Activated CD8-positive, alpha-beta T cell treated with anti-CD3 and anti-CD28 coated beads, Interleukin-2, amount 10 ng/mL, durations not matched to agents 7 days and 5 days (primary cell): ENCODE measurements at regions not wholly inside any gene's neighbourhood (a gene's known extent, or its start where the extent isn't known, plus 50 kb on each side); places are given as distances from the start of the nearest gene placed in this dataset.

ENCODE experiments used
- ATAC-seq: fragments of 150-1000 bp; cut with Tn5 transposase; one replicate; pipeline ENCODE4 v1.10.0; 2021; ENCODE audit warnings: moderate library complexity
- CTCF ChIA-PET: fragments of 350-600 bp; sonication (Branson Sonifier 250); formaldehyde crosslinking; loops from one replicate; lab custom pipeline; 2021; ENCODE audit warnings: antibody characterized with exemption; lab: Charles Lee
- POLR2A ChIA-PET: fragments of 350-600 bp; sonication (Branson Sonifier 250); formaldehyde crosslinking; loops from one replicate; lab custom pipeline; 2021; ENCODE audit warnings: antibody characterized with exemption; lab: Charles Lee
- DNase-seq: peaks from one replicate; pipeline ENCODE4 v3.0.0-alpha.2; 2020
- H3K27ac Mint-ChIP-seq: one replicate; pipeline ENCODE4 v1.8.0; 2021; ENCODE audit warnings: mild to moderate bottlenecking, mixed read lengths
- H3K27me3 Mint-ChIP-seq: one replicate; pipeline ENCODE4 v1.8.0; 2021; ENCODE audit warnings: low read depth, mixed read lengths
- H3K36me3 Mint-ChIP-seq: one replicate; pipeline ENCODE4 v1.8.0; 2021; ENCODE audit warnings: low read depth, mixed read lengths
- H3K4me1 Mint-ChIP-seq: one replicate; pipeline ENCODE4 v1.8.0; 2021; ENCODE audit warnings: low read depth, mixed read lengths
- H3K4me3 Mint-ChIP-seq: one replicate; pipeline ENCODE4 v1.8.0; 2021; ENCODE audit warnings: mild to moderate bottlenecking, mixed read lengths
- H3K9me3 Mint-ChIP-seq: one replicate; pipeline ENCODE4 v1.8.0; 2022; ENCODE audit warnings: mixed read lengths; ENCODE audit not compliant: insufficient read depth

DNA sequence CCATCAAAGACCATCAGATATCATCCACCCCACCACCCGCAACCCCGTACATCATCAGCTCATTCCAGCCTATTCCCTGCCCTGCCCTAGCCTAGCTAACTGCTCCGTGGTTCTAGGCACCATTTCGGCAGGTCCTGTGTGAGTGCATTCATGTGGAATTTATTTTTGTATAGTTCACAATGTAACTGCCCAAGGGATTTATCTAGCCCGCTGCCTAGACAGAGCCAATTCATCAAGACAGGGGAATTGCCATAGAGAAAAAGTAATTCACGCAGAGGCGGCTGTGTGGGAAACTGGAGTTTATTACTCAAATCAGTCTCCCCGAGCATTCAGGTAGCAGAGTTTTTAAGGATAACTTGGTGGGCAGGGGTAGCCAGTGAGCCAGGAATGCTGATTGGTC lies 109.2 kb upstream of the UBL3 start:
- Mint-ChIP-seq H3K4me3 (no peak overlapping the region), H3K4me1 (peaks cover 60% of the 10 kb centered on the region), H3K27ac (no peak overlapping the region), H3K27me3 (peaks cover 2% of the 10 kb centered on the region), H3K9me3 (peaks cover 7% of the 10 kb centered on the region), H3K36me3 (peaks cover under 1% of the 10 kb centered on the region)
- POLR2A ChIA-PET: no interaction called here
- CTCF ChIA-PET: interaction anchor here (0.7 to 3.4 kb wide), 5 partner anchors 10 to 574 kb away, joined by 3 to 10 read pairs (median 5); no protein-coding TSS in a partner anchor
- ATAC-seq (no peak), DNase-seq (no peak)

GRCh38 chr13:29959086-29959485 lies 108.7 kb upstream of the UBL3 start:
- ATAC-seq (no peak), DNase-seq (peak; percentile 17)
- Mint-ChIP-seq H3K36me3 (peaks cover 3% of the 10 kb centered on the region), H3K27me3 (peaks cover 2% of the 10 kb centered on the region), H3K27ac (no peak overlapping the region), H3K4me3 (no peak overlapping the region), H3K4me1 (peaks cover 65% of the 10 kb centered on the region), H3K9me3 (peaks cover 7% of the 10 kb centered on the region)
- ChIA-PET POLR2A (no interaction called here), CTCF (interaction anchor here (0.7 to 3.4 kb wide), 5 partner anchors 10 to 574 kb away, joined by 3 to 10 read pairs (median 5); no protein-coding TSS in a partner anchor)

DNA sequence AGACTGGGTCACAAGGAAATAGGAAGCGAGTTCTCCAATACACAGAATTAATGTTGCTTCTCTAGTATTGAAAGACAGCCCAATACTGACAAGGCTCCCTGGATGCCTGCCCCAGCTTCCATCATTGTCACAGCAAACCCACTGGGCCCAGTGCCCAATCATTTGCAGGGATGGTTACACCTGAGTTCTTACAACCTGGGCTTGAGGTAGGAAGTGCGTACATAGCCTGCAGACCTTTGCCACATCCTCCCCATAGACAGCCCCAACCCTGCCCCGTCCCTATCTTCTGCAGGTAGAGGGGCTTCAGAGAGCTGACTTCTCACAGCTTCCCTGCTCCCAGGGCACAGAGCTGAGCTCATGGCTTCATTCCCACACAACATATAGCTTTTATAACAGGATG lies 108.1 kb upstream of the UBL3 start:
- Mint-ChIP-seq H3K36me3 (peaks cover 3% of the 10 kb centered on the region), H3K27me3 (peaks cover 2% of the 10 kb centered on the region), H3K9me3 (peaks cover 7% of the 10 kb centered on the region), H3K4me1 (peaks cover 71% of the 10 kb centered on the region), H3K4me3 (no peak overlapping the region), H3K27ac (no peak overlapping the region)
- no peak for ATAC-seq
- ChIA-PET CTCF (interaction anchor here (1.0 to 3.4 kb wide), 4 partner anchors 11 to 156 kb away, joined by 4 to 10 read pairs (median 6); no protein-coding TSS in a partner anchor), POLR2A (no interaction called here)
- DNase-seq: peak; percentile 25

DNA sequence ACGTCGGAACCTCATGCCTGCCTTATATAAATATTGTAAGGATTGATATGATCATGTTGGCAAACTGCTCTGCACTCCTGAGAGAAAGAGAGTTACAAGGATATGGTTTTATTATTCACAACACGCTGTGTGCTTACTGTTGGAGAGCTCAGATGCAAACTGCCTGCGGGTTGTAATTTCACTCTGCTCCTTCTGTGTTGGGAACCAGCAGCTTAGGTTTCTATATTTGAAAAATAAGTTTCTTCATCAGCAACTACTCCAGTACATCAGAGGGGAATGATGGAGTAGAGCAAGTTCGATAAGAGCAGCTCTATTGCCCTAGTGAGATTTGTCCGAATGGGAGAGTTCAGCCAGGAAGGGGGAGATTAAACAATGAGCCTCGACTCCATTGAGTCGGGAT lies 106.9 kb upstream of the UBL3 start:
- peaks cover 3% of the 10 kb centered on the region for H3K36me3 Mint-ChIP-seq
- no peak for ATAC-seq
- H3K27ac Mint-ChIP-seq: no peak overlapping the region
- DNase-seq: no peak
- peaks cover 2% of the 10 kb centered on the region for H3K27me3 Mint-ChIP-seq
- CTCF ChIA-PET: interaction anchor here (0.8 to 3.4 kb wide), 2 partner anchors 90 to 155 kb away, joined by 3 to 10 read pairs; no protein-coding TSS in a partner anchor
- H3K9me3 Mint-ChIP-seq: peaks cover 7% of the 10 kb centered on the region
- no peak overlapping the region for H3K4me3 Mint-ChIP-seq
- POLR2A ChIA-PET: no interaction called here
- H3K4me1 Mint-ChIP-seq: peaks cover 72% of the 10 kb centered on the region

DNA sequence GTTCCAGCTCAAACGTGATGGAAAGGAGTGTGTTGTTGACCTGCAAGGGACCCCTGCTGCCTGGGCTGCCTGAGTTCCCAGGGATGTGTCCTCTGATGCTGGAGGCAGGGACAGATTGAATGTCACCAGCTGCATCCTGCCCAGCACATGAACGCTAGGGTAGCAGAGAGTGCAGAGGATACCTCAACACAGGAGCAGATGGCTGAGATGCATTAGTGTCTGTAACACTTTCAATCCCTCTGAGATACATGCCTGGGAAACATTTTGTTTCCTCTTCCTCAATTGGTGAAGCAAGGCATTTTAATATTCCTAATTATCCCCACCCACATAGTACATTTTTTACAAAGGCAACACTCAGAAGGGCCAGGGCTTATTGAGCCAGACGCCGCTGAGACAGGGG lies 106.4 kb upstream of the UBL3 start:
- POLR2A ChIA-PET: no interaction called here

GRCh38 chr13:29955137-29955650 lies 104.8 kb upstream of the UBL3 start:
- Mint-ChIP-seq H3K9me3 (peaks cover 7% of the 10 kb centered on the region), H3K36me3 (peaks cover 3% of the 10 kb centered on the region), H3K4me3 (peak overlapping the region; percentile 69), H3K4me1 (peaks cover 60% of the 10 kb centered on the region), H3K27ac (peak overlapping the region; percentile 88), H3K27me3 (peaks cover 2% of the 10 kb centered on the region)
- DNase-seq: no peak
- CTCF ChIA-PET: interaction anchor here (1.4 to 3.4 kb wide), 7 partner anchors 10 to 184 kb away, joined by 5 to 43 read pairs (median 8); no protein-coding TSS in a partner anchor
- POLR2A ChIA-PET: interaction anchor here (0.8 to 3.0 kb wide), 3 partner anchors 9 to 134 kb away, joined by 3 to 24 read pairs (median 3); no protein-coding TSS in a partner anchor
- no peak for ATAC-seq

More for the DNA sequence above, 106.4 kb upstream of the UBL3 start:
- Mint-ChIP-seq H3K4me3 (no peak overlapping the region), H3K9me3 (peaks cover 7% of the 10 kb centered on the region), H3K4me1 (peaks cover 74% of the 10 kb centered on the region), H3K36me3 (peaks cover 3% of the 10 kb centered on the region), H3K27me3 (peaks cover 2% of the 10 kb centered on the region), H3K27ac (no peak overlapping the region)
- CTCF ChIA-PET: interaction anchor here (3.4 kb wide), 1 partner anchor 155 kb away, joined by 10 read pairs; no protein-coding TSS in a partner anchor
- DNase-seq (no peak), ATAC-seq (no peak)

DNA sequence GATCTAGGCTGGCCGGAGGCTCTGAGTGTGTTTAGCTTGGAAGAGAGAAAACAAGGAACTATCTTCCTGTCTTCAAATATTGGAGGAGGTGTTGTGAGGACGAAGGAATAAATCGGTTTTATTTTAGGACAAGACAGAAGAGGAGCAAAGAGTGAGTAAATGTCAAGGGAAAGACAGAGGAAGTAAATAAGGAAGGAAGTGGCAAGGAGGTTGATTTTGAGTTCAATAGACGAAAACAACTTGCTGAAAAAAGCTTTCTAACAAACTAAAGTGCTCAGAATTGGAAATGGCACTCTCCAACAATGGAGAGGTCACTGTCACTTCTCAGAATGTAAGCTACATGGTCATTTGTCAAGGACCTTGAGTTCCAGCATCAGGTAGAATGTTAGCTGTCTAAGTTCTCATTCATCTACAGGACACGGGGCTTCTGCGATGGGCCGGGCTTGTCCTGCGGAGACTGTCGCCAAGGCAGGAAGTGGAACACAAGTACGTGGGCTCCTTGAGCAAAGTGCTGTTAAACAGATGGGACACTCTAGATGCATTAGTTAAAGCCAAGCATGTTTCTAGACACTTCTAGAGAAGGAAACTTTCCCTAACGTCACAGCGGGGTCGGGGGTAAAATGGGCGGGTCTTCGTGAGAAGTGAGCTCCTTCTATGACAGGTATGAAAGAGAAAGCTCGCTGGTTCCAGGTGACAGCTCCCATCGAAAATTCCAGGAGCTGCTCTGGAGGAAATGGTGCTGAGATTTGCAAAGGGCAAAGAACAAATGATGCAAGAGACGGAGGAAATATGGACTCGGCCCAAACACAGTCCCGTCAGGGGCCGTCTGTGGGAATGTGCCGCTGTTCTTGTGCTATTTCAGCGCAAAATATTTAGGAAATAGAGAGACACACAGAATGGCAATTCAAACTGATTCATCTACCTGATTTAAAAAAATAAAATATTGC lies 103.9 kb upstream of the UBL3 start:
- H3K27me3 Mint-ChIP-seq: peaks cover 2% of the 10 kb centered on the region
- H3K36me3 Mint-ChIP-seq: peaks cover 3% of the 10 kb centered on the region
- ChIA-PET POLR2A (interaction anchor here (0.8 to 3.0 kb wide), 4 partner anchors 8 to 133 kb away, joined by 3 to 24 read pairs (median 4); no protein-coding TSS in a partner anchor), CTCF (interaction anchor here (0.7 to 3.4 kb wide), 15 partner anchors 9 to 183 kb away, joined by 3 to 43 read pairs (median 5); no protein-coding TSS in a partner anchor)
- ATAC-seq (peak; percentile 96), DNase-seq (peak; percentile 75)
- H3K27ac Mint-ChIP-seq: peak overlapping the region; percentile 88
- H3K9me3 Mint-ChIP-seq: peaks cover 2% of the 10 kb centered on the region
- H3K4me1 Mint-ChIP-seq: peaks cover 52% of the 10 kb centered on the region
- peak overlapping the region; percentile 69 for H3K4me3 Mint-ChIP-seq

- no peaks in the 10 kb centered on the region for H3K9me3 Mint-ChIP-seq
- peaks cover 2% of the 10 kb centered on the region for H3K27me3 Mint-ChIP-seq
- POLR2A ChIA-PET: interaction anchor here (0.7 to 3.0 kb wide), 4 partner anchors 16 to 93 kb away, joined by 3 to 24 read pairs (median 4); no protein-coding TSS in a partner anchor
- H3K4me1 Mint-ChIP-seq: peaks cover 47% of the 10 kb centered on the region
- H3K36me3 Mint-ChIP-seq: peaks cover 3% of the 10 kb centered on the region
- no peak for ATAC-seq
- peak overlapping the region; percentile 69 for H3K4me3 Mint-ChIP-seq
- DNase-seq: no peak
- peak overlapping the region; percentile 88 for H3K27ac Mint-ChIP-seq
- CTCF ChIA-PET: interaction anchor here (1.0 to 3.4 kb wide), 13 partner anchors 9 to 182 kb away, joined by 3 to 43 read pairs (median 7); no protein-coding TSS in a partner anchor
Observed at GRCh38 chr13:29953542-29953941, 103.1 kb upstream of the UBL3 start.

DNA sequence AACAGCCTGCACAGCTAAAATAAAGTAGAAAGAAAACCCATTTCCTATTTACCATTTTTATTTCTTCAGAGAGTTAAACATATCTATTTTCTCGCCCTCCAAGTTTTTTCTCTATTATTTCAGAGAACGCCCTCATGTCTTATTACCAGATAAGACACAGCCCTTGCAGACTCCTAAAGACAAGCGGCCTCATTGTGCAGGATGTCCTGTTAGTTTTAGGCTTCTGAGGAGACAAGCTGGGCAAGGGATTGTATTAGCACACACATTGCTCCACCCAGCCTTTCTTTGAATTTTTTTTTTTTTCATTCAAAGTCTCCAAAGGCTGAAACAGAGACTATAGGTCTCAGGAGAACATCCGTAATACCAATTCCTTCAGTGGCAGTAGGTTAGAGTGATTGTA lies 101.8 kb upstream of the UBL3 start:
- H3K36me3 Mint-ChIP-seq: peaks cover 3% of the 10 kb centered on the region
- CTCF ChIA-PET: interaction anchor here (1.0 to 3.4 kb wide), 2 partner anchors 16 to 159 kb away, joined by 3 to 43 read pairs; no protein-coding TSS in a partner anchor
- ATAC-seq (no peak), DNase-seq (no peak)
- H3K4me3 Mint-ChIP-seq: no peak overlapping the region
- H3K27me3 Mint-ChIP-seq: peaks cover 2% of the 10 kb centered on the region
- POLR2A ChIA-PET: no interaction called here
- no peak overlapping the region for H3K27ac Mint-ChIP-seq
- peaks cover 35% of the 10 kb centered on the region for H3K4me1 Mint-ChIP-seq
- no peaks in the 10 kb centered on the region for H3K9me3 Mint-ChIP-seq

- CTCF ChIA-PET: interaction anchor here (1.4 to 1.5 kb wide), 2 partner anchors 11 to 25 kb away, joined by 3 to 4 read pairs; no protein-coding TSS in a partner anchor
- DNase-seq: no peak
- POLR2A ChIA-PET: no interaction called here
- ATAC-seq: no peak
- Mint-ChIP-seq H3K36me3 (no peaks in the 10 kb centered on the region), H3K4me3 (no peak overlapping the region), H3K27me3 (peaks cover 2% of the 10 kb centered on the region), H3K27ac (no peak overlapping the region), H3K4me1 (peaks cover 11% of the 10 kb centered on the region), H3K9me3 (no peaks in the 10 kb centered on the region)
Observed at GRCh38 chr13:29948791-29949190, 98.4 kb upstream of the UBL3 start.

- Mint-ChIP-seq H3K27ac (no peak overlapping the region), H3K4me3 (no peak overlapping the region), H3K4me1 (peaks cover 6% of the 10 kb centered on the region), H3K27me3 (peaks cover 2% of the 10 kb centered on the region), H3K36me3 (no peaks in the 10 kb centered on the region), H3K9me3 (no peaks in the 10 kb centered on the region)
- ChIA-PET POLR2A (no interaction called here), CTCF (interaction anchor here (1.4 to 1.5 kb wide), 2 partner anchors 11 to 25 kb away, joined by 3 to 4 read pairs; no protein-coding TSS in a partner anchor)
- ATAC-seq: no peak
- DNase-seq: no peak
Observed at GRCh38 chr13:29948244-29948643, 97.8 kb upstream of the UBL3 start.
